ENCODE measurements at regions not wholly inside any gene's neighbourhood (a gene's known extent, or its start where the extent isn't known, plus 50 kb on each side); places are given as distances from the start of the nearest gene placed in this dataset.

GRCh38 chr20:50279988-50280850, 89.6 kb downstream of the CEBPB start:
- Histone ChIP-seq H2AFZ (ENCODE audit: low read depth, low read length) (0 out of 2 replicates have a peak overlapping the region, but pooled peaks have one; percentile 6), H3K4me3 (no peak overlapping the region), H3K9me3 (replicated peaks; ENCODE audit: control insufficient read depth, insufficient read depth, low read depth, low read length) (no peaks in the 10 kb centered on the region), H3K27me3 (ENCODE audit: control insufficient read depth in 2 of 2, insufficient read depth in 2 of 2, low read length in 2 of 2) (no peaks in the 10 kb centered on the region; a peak in 1 of 5 replicates), H3K4me2 (ENCODE audit: insufficient read depth, low read length) (no peak overlapping the region), H4K20me1 (replicated peaks; ENCODE audit: control insufficient read depth, insufficient read depth, low read length) (no peaks in the 10 kb centered on the region), H3K36me3 (ENCODE audit: control insufficient read depth, insufficient read depth, low read length) (no peaks in the 10 kb centered on the region; the same call in 2 of the 3 replicates), H3K79me2 (ENCODE audit: control insufficient read depth, insufficient read depth, low read length) (no peaks in the 10 kb centered on the region), H3K4me1 (replicated peaks in 1 of 2; ENCODE audit: control insufficient read depth in 2 of 2, insufficient read depth in 2 of 2, low read length in 2 of 2) (peaks cover 42 to 61% of the 10 kb centered on the region in 2 experiments), H3K27ac (ENCODE audit: extremely low read depth, low read depth, low read length) (no peak overlapping the region), H3K9me1 (ENCODE audit: control insufficient read depth, insufficient read depth, low read length) (peaks cover 3% of the 10 kb centered on the region), H3K9ac (ENCODE audit: insufficient read depth in 1 of 2, low read depth in 2 of 2, low read length in 2 of 2) (peak overlapping the region in 1 of 2 experiments; percentile 49; a peak in 1 of 4 replicates)
- TF ChIP-seq KDM1A (IDR thresholded peaks at IDR 0.05) (0 out of 4 replicates have a peak, but pooled peaks have one; percentile 11 to 23), HMBOX1 (IDR thresholded peaks at IDR 0.05) (no peak), ZNF23 (CRISPR knock-in tag; IDR thresholded peaks at IDR 0.05) (no peak), CBFA2T2 (conservative IDR thresholded peaks at IDR 0.05) (no peak), ZFP36 (IDR thresholded peaks at IDR 0.05; ENCODE audit: low read depth, low read length, partially characterized antibody) (peak; percentile 46), MAFK (IDR thresholded peaks at IDR 0.05; ENCODE audit: low read length) (no peak), DPF2 (IDR thresholded peaks at IDR 0.05) (no peak), BCOR (IDR thresholded peaks at IDR 0.05) (0 out of 2 replicates have a peak, but pooled peaks have one; percentile 39), FOS (IDR thresholded peaks at IDR 0.05; ENCODE audit: extremely low read depth, insufficient read length) (no peak), ZNF445 (CRISPR knock-in tag; IDR thresholded peaks at IDR 0.05; ENCODE audit: low read depth) (no peak)
- ChIA-PET POLR2A (no interaction called here), CTCF (ENCODE audit: low intra/inter-chr PET ratio) (no interaction called here)
- in situ Hi-C loops (cut with MboI) (no loop called here), intact Hi-C loops (cut with micrococcal nuclease) (loop anchor here (2.0 to 5.0 kb wide), 2 partner anchors 65 to 182 kb away; no protein-coding TSS in a partner anchor)
- FAIRE-seq (no peak), ATAC-seq (no peak), DNase-seq (ENCODE audit: extremely low read depth in 1 of 4, low spot score in 3 of 4) (no peak)
- WGBS (ENCODE audit: insufficient coverage, low coverage, missing lambda C conversion rate), result 53% methylated on average over 8 of the region's 8 CpGs
- no TSS peak for BruUV-seq (replicated peaks)

Data from K562 (cell line).